ENCODE measurements at regions not wholly inside any gene's neighbourhood (a gene's known extent, or its start where the extent isn't known, plus 50 kb on each side); places are given as distances from the start of the nearest gene placed in this dataset.
A peak's percentile ranks its signal among the peaks of the same experiment; 100 is the strongest.
"Not testable (repeated sequence)": the region's sequence is repeated elsewhere in the genome, so short reads cannot be mapped to it uniquely, and the experiment has no call there.

DNA sequence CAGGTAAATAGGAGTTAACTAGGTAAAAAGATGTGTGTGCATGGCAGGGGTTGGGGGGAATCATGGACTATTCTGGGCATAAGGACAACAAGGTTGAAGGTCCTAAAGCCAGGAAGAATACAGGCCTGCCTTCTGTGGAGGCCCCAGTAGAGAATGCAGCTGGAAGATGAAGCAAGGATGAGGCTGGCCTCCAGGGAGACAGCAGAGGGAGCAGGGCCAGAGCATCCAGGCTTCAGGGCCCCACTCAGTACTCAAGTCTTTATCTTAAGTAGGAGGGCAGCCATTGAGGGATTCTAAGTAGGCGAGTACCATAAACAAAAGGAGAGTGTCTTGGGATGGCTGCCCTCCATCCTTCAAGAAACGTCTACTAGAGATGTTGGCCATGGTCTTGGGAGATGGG is 101.8 kb upstream of the APCDD1 start:
- Histone ChIP-seq H3K4me3 (no peak overlapping the region), H3K36me3 (no peaks in the 10 kb centered on the region), H3K27ac (no peak overlapping the region), H3K27me3 (no peaks in the 10 kb centered on the region), H3K9me3 (replicated peaks) (no peaks in the 10 kb centered on the region), H3K4me1 (0 out of 2 replicates have a peak, but pooled peaks cover 3% of the 10 kb centered on the region)
- no peak for DNase-seq

DNA sequence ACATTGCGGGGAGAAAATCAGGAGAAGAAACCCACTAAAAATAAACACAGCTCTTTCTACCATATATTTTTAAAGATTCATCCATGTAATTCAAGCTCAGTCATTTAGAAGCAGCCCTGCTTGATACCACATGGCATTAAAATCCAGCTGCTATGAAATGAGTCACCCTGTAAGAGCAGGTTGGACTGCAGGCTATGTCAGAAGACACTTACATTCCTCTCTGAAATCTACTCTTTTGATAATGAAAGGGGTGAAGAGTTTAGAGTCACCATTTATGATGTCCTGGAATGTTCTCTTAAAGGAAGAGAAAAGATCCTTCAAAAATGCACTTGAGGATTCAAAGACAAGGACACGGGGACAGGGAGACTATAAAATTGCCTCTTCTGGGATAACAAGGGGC is 100.6 kb upstream of the APCDD1 start:
- Histone ChIP-seq H3K36me3 (no peaks in the 10 kb centered on the region), H3K9me3 (replicated peaks) (no peaks in the 10 kb centered on the region), H3K4me3 (no peak overlapping the region), H3K27ac (no peak overlapping the region), H3K27me3 (no peaks in the 10 kb centered on the region), H3K4me1 (0 out of 2 replicates have a peak, but pooled peaks cover 3% of the 10 kb centered on the region)
- peak in 1 of 2 experiments; percentile 11 for DNase-seq

DNA sequence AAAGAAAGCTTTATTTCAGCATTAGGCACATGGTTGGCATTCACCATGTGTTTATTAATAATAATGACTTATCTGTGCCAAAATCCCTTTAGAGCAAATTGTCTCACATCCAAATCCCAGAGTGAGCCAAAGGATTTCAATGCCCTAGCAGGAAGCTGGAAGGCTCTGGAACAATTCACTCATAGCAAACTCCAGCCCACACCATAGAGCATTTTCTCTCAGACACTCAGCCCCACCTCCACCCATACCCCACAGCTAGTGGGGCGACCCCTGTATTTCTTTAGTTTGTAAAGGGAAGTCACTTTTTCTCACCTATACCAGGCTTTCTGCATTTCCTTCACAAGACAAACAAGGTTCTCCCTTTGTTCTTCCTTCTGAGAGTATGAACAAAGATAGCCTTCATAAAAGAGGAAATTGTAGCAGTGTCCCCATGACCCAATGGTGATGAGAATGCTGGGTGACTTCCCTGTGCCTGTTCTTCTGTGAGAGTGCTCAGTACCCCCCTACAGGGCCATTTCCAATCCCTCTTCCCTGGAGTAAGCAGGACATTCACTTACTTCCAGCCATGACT is 100.1 kb upstream of the APCDD1 start:
- H3K4me1 ChIP-seq = 0 out of 2 replicates have a peak, but pooled peaks cover 3% of the 10 kb centered on the region
- DNase-seq = no peak
- H3K9me3 ChIP-seq (replicated peaks) = no peaks in the 10 kb centered on the region
- H3K36me3 ChIP-seq = no peaks in the 10 kb centered on the region
- H3K27ac ChIP-seq = no peak overlapping the region
- no peaks in the 10 kb centered on the region for H3K27me3 ChIP-seq
- no peak overlapping the region for H3K4me3 ChIP-seq

DNA sequence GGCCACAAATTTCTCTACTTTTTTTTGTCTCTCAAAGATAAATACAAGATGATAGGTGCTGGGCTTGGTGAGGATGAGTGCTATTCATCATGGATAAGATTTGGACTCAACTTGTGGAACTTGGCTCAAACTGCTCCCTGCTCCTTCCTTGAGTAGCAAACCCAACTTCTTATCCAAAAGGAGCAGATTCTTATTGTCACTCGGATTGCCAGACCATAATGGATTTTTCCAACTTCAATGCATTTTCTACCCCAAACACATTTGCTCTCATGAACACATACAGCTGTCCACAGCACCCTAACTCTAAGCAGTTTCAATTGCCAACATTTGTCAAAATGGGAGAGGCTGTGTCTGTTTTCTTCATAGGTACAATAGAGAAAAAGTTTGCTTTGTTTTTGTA is 99.5 kb upstream of the APCDD1 start:
- no peak for DNase-seq
- Histone ChIP-seq H3K4me3 (no peak overlapping the region), H3K27me3 (no peaks in the 10 kb centered on the region), H3K9me3 (replicated peaks) (no peaks in the 10 kb centered on the region), H3K4me1 (0 out of 2 replicates have a peak, but pooled peaks cover 3% of the 10 kb centered on the region), H3K36me3 (no peaks in the 10 kb centered on the region), H3K27ac (no peak overlapping the region)

DNA sequence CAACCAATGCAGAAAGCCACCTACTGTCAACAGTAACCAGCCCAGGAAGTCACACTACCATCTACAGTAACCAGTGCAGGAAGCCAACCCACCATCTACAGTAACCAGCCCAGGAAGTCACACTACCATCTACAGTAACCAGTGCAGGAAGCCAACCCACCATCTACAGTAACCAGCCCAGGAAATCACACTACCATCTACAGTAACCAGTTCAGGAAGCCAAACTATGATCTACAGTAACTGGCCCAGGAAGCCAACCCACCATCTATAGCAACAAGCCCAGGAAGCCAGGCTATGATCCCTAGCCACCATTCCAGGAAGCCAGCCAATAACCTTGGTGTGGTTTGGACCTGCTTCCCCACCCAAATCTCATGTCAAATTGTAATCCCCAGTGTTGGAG is 97.4 kb upstream of the APCDD1 start:
- H3K36me3 ChIP-seq; DNase-seq; H3K27ac ChIP-seq; H3K9me3 ChIP-seq (replicated peaks); H3K4me3 ChIP-seq; H3K27me3 ChIP-seq; H3K4me1 ChIP-seq: not testable (repeated sequence)

DNA sequence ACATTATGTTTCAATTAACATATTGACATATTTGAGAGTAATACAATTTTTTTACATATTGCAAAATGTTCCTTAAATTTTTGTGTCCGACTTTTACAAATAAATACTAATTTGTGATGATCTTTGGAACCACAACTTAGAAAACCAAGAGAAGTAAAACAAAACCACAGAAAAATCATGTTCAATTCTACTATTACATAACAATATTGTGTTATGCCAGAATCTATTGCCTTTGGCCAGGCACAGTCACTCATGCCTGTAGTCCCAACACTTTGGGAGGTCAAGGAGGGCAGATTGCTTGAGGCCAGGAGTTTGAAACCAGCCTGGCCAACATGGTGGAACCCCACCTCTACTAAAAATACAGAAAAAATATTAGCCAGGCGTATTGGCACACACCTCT is 92.8 kb upstream of the APCDD1 start:
- H3K27me3 ChIP-seq = no peaks in the 10 kb centered on the region
- H3K9me3 ChIP-seq (replicated peaks) = no peaks in the 10 kb centered on the region
- no peak for DNase-seq
- no peaks in the 10 kb centered on the region for H3K4me1 ChIP-seq
- H3K27ac ChIP-seq = no peak overlapping the region
- H3K4me3 ChIP-seq = no peak overlapping the region
- no peaks in the 10 kb centered on the region for H3K36me3 ChIP-seq

DNA sequence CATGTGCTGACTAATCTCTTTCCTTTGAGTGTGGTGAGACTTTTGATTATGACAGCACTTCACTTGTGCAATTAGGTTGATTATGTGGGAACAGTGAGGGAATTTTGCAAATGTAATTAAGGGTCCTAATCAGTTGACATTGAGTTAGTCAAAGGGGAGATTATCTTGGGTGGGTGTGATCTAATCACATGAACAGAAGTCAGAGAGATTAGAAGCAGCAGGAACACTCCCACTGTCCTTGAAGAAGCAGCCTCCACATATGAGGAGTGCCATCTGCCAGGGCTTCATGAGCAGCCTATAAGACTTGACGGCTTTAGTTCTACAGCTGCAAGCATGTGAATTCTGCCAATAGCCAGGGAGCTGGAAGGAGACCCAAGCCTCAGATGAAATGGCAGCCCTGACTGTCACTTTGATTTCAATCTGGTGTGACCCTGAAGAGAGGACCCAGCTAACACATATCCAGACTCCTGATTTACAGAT is 89.4 kb upstream of the APCDD1 start:
- no peaks in the 10 kb centered on the region for H3K4me1 ChIP-seq
- DNase-seq = no peak
- no peaks in the 10 kb centered on the region for H3K9me3 ChIP-seq (replicated peaks)
- no peaks in the 10 kb centered on the region for H3K36me3 ChIP-seq
- no peak overlapping the region for H3K4me3 ChIP-seq
- no peak overlapping the region for H3K27ac ChIP-seq
- H3K27me3 ChIP-seq = no peaks in the 10 kb centered on the region

DNA sequence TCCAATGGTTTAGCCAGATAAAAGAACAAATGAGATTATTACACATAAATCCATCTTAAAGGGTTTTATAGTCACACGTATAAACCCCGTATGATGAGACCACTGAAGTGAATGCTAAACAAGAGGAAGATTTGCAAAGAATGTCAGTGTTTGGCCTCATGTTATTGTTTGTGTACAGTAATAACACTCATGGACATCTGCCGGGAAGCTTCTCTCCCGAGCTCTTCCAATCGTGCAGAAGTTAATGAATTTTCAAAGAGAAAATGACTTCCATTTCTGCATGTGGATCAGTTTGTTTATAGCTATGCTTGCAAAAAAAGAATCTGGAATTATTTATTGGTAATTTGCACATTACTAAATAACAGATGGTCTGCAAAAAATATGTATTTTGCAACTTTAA is 88.5 kb upstream of the APCDD1 start:
- H3K27ac ChIP-seq = no peak overlapping the region
- no peaks in the 10 kb centered on the region for H3K9me3 ChIP-seq (replicated peaks)
- H3K4me1 ChIP-seq = no peaks in the 10 kb centered on the region
- H3K27me3 ChIP-seq = no peaks in the 10 kb centered on the region
- H3K36me3 ChIP-seq = no peaks in the 10 kb centered on the region
- no peak for DNase-seq
- H3K4me3 ChIP-seq = no peak overlapping the region

DNA sequence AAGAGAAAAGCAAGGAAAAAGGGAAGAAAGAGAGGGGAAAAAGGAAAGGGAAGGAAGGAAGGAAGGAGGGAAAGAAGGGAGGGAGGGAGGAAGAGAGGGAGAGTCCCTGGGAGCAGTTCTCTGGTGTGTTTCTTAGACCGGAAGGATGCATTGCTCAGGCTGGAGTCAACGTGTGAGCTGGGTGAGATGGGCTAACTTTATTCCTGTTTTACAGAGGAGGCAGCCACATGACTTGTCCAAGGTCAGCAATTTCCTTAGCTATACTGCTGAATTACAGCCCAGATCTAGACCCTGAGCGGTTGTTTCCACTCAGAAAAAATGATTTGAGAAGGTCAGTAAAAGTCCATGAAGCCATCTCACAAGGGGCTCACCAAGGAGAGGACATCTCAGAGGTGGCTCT is 86.6 kb upstream of the APCDD1 start:
- H3K27me3 ChIP-seq = no peaks in the 10 kb centered on the region
- H3K9me3 ChIP-seq (replicated peaks) = no peaks in the 10 kb centered on the region
- DNase-seq = no peak
- H3K27ac ChIP-seq = no peak overlapping the region
- H3K4me1 ChIP-seq = no peaks in the 10 kb centered on the region
- H3K36me3 ChIP-seq = no peaks in the 10 kb centered on the region
- no peak overlapping the region for H3K4me3 ChIP-seq

DNA sequence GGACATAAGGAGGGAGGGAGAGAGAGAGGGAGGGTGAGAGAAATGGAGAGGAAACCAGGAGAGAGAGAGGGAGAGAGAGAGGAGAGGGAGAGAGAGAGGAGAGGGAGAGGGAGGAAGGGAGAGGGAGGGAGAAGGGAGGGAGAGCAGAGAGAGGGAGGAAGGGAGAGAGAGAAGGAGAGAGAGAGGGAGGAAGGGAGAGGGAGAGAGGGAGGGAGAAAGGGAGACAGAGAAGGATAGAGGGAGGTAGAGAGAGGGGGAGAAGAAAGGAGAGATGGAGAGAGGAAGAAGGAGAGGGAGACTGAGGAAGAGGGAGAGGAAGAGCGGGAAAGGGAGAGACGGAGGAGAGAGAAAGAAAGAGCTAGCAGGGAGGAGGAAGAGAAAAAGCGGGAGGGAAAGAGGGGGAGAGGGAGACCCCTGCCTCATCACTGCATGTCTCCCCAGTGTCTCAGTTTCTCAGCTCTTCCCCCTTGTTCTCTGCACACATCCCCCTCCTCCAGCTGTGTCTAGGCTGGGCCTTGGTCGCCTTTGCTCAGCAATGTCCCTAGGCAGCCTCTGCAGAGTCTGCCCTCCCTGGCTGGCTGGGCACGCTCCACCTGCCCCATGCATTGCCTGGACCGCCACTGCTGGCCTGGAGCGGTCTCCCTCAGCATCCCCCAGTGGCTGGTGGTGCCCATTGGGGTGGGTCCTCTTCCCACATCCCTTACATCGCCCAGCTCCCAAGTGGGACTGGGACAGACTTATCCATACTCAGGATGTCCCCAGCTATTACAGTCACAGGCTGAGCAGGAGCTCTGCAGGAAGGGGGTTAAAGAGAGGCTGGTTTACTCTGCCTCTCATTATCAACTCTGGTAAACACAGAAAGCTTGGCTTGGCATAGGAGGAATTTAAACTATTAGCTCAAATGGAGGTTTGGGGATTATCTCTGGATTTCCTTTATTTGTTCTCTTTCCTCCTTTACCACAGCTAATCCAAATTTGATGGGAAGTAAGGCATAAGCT is 85.7 kb upstream of the APCDD1 start:
- Histone ChIP-seq H3K9me3 (replicated peaks) (no peaks in the 10 kb centered on the region), H3K36me3 (no peaks in the 10 kb centered on the region), H3K27ac (no peak overlapping the region), H3K27me3 (no peaks in the 10 kb centered on the region), H3K4me1 (no peaks in the 10 kb centered on the region), H3K4me3 (no peak overlapping the region)
- no peak for DNase-seq

DNA sequence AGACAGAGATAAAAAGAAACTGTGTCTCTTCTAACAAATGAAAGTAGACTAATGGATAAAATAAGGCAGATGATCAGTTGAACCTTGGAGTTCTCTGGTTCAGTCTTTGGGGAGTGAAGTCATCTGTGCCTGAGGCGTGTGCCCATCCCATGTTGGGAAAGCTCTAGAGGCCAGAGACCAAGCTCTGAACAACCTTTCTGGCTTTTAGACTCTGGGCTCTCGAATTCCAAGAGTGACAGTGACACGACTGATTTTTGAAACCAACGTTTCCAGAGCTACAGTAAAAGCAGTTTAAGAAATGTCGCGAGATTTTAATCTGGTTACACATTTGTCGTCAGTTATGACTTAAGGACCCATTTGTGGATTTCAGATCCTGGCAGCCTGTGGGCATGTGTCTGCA is 83.7 kb upstream of the APCDD1 start:
- Histone ChIP-seq H3K4me1 (no peaks in the 10 kb centered on the region), H3K27ac (no peak overlapping the region)
- no peak for DNase-seq

DNA sequence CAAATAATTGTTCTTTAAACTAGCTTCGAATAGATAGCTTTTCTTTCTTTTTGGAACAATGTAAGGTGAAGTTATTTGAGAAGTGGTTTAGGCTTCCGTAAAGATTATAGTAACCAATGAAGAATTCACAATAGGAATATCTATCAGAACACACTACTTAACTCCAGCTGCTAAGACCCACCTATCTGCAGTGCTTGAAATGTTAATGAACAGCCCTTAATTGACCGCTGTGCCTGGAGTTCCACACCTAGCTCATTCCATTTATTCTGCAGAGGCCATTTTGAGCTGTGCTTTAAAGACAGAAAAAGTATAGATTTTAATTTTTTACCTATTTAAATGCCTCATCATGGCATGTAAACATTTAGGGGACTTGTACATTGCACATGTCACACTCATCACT is 83.3 kb upstream of the APCDD1 start:
- Histone ChIP-seq H3K4me1 (no peaks in the 10 kb centered on the region), H3K4me3 (no peak overlapping the region), H3K9me3 (replicated peaks) (no peaks in the 10 kb centered on the region), H3K36me3 (no peaks in the 10 kb centered on the region), H3K27me3 (no peaks in the 10 kb centered on the region), H3K27ac (no peak overlapping the region)
- DNase-seq = no peak

More for the DNA sequence above, 83.7 kb upstream of the APCDD1 start:
- Histone ChIP-seq H3K9me3 (replicated peaks) (no peaks in the 10 kb centered on the region), H3K4me3 (no peak overlapping the region), H3K27me3 (no peaks in the 10 kb centered on the region), H3K36me3 (no peaks in the 10 kb centered on the region)

DNA sequence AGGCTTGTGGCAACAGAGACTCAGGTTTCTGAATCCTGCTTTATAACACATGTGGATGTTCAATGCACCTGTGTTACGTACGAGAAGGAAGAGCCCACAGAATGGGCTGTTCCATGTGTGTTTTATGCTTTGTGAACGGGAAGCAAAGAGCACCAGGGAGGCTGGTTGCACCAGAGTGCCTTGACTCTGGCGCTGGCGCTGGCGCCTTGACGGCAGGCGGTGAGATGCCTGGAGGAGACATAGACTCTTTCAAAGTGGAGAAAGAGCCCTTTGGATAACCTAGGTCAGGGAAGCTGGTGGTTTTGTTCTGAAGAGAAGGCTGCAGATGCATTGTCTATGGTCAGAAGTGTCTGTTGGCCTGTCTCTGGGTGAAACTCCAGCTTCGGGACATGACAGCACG is 80.2 kb upstream of the APCDD1 start:
- Histone ChIP-seq H3K27me3 (no peaks in the 10 kb centered on the region), H3K36me3 (no peaks in the 10 kb centered on the region), H3K9me3 (replicated peaks) (no peaks in the 10 kb centered on the region), H3K27ac (no peak overlapping the region), H3K4me1 (no peaks in the 10 kb centered on the region), H3K4me3 (no peak overlapping the region)
- no peak for DNase-seq

DNA sequence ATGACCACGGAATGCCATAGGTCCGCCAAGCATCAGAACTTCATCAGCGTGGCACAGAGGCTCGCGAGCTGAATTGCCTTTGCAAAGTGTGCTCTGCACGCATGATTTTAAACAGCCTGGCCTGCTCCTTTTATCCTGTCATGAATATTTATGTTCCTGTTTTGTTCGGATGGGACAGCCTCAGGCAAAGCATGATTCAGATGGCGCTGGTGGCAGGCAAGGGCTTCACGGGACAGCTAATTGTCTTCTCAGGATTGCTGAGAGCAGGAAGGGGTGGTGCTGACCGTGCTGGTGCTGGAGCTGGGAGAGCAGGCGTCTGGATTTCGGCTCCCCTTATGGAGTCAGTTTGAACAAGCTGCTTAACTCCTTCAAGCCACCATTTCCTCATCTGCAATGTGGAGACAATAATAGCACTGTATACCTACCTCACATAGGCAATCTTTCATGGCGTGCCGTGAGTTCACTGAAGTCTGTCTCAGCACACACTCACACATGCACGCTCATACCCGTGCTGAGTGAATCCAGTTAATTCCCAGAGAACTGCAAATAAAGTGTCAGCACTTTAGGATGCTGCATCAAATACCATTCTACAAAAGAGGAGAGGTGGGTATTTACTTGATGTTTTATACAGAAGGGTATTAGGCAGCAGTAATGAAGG is 79.7 kb upstream of the APCDD1 start:
- Histone ChIP-seq H3K27me3 (no peaks in the 10 kb centered on the region), H3K9me3 (replicated peaks) (no peaks in the 10 kb centered on the region), H3K36me3 (no peaks in the 10 kb centered on the region), H3K27ac (no peak overlapping the region), H3K4me1 (no peaks in the 10 kb centered on the region), H3K4me3 (no peak overlapping the region)
- DNase-seq = no peak

DNA sequence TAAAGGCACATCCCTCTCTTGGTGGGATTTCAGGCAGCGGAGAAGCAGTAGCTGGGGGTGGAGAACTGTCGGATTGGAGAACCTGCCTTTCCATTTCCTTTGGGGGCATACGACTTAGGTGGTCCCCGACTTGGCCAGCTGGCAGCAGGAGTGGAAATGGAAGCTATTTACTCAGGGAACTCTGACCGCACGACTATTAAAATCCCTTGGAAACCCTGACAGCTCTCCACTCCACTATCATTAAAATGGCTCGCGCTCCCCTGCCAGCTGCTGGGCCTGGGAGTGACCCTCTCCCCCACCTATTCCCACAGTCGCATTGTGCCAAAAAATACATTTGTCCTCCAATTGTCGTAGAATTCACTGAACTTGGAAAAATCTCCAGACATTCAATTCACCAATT is 77.7 kb upstream of the APCDD1 start:
- H3K9me3 ChIP-seq (replicated peaks) = no peaks in the 10 kb centered on the region
- H3K27me3 ChIP-seq = no peaks in the 10 kb centered on the region
- no peaks in the 10 kb centered on the region for H3K4me1 ChIP-seq
- no peak overlapping the region for H3K27ac ChIP-seq
- no peak overlapping the region for H3K4me3 ChIP-seq
- H3K36me3 ChIP-seq = no peaks in the 10 kb centered on the region
- DNase-seq = peak; percentile 38 to 48
